Retina (tissue), 1 donor: ENCODE measurements at regions not wholly inside any gene's neighbourhood (a gene's known extent, or its start where the extent isn't known, plus 50 kb on each side); places are given as distances from the start of the nearest gene placed in this dataset.
A peak's percentile ranks its signal among the peaks of the same experiment; 100 is the strongest.

Experiments
- DNase-seq: peaks from one replicate; pipeline ENCODE4 v3.0.0-alpha.2; 2016

- DNase-seq, result peak; percentile 86
Measured at GRCh38 chr4:138919094-138919936, 96.3 kb upstream of the NOCT start.

- DNase-seq, result no peak
Measured at GRCh38 chr4:138918169-138918869, 97.3 kb upstream of the NOCT start.

GRCh38 chr4:138916763-138917162 is 98.8 kb upstream of the NOCT start:
- no peak for DNase-seq

GRCh38 chr4:138915756-138916155 is 99.8 kb upstream of the NOCT start:
- DNase-seq, result no peak

- no peak for DNase-seq
Measured at GRCh38 chr4:138912704-138913340, 102.8 kb upstream of the NOCT start.

- peak; percentile 37 for DNase-seq
Measured at GRCh38 chr4:138911909-138912703, 103.5 kb upstream of the NOCT start.

- DNase-seq, result peak; percentile 83
Measured at GRCh38 chr4:138910914-138911336, 104.7 kb upstream of the NOCT start.

- peak; percentile 30 for DNase-seq
Measured at GRCh38 chr4:138910195-138910913, 105.2 kb upstream of the NOCT start.

- no peak for DNase-seq
Measured at GRCh38 chr4:138909587-138909986, 106.0 kb upstream of the NOCT start.

GRCh38 chr4:138908134-138908533 is 107.4 kb upstream of the NOCT start:
- no peak for DNase-seq

GRCh38 chr4:138907174-138907573 is 108.4 kb upstream of the NOCT start:
- no peak for DNase-seq

GRCh38 chr4:138904793-138905192 is 110.8 kb upstream of the NOCT start:
- no peak for DNase-seq

- no peak for DNase-seq
Measured at GRCh38 chr4:138903185-138903584, 112.4 kb upstream of the NOCT start.

GRCh38 chr4:138902705-138903104 is 112.9 kb upstream of the NOCT start:
- DNase-seq, result no peak

- DNase-seq, result no peak
Measured at GRCh38 chr4:138901177-138901576, 114.4 kb upstream of the NOCT start.

GRCh38 chr4:138899999-138900398 is 115.6 kb upstream of the NOCT start:
- DNase-seq, result no peak

GRCh38 chr4:138898282-138898681 is 117.3 kb upstream of the NOCT start:
- no peak for DNase-seq

GRCh38 chr4:138897811-138898226 is 117.8 kb upstream of the NOCT start:
- DNase-seq, result no peak

- DNase-seq, result no peak
Measured at GRCh38 chr4:138894709-138895108, 120.9 kb upstream of the NOCT start.

- no peak for DNase-seq
Measured at GRCh38 chr4:138894011-138894410, 121.6 kb upstream of the NOCT start.

GRCh38 chr4:138892483-138893407 is 122.8 kb upstream of the NOCT start:
- DNase-seq, result no peak
